ENCODE measurements at regions not wholly inside any gene's neighbourhood (a gene's known extent, or its start where the extent isn't known, plus 50 kb on each side); places are given as distances from the start of the nearest gene placed in this dataset.

DNA sequence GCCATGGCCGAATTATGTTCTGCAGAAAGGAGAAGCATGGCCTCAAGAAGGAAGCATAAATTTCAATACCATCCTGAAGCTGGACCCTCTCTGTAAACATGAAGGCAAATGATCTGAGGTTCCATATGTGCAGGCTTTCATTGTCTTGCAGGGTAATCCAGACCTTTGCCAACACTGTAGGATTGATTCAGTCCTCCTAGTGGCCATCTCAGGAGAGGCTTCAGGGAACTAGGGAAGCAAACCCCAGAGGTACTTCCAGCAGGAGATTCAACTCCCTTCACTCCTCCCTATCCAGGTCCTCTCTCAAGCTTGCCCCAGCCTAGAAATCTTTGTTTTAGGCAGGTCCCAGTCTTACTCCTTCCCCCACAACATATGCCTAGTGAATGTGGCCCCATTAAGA lies 99.3 kb upstream of the HCN1 start:
- TF ChIP-seq POLR2A (IDR thresholded peaks at IDR 0.05; ENCODE audit: low read length) (no peak), GATA1 (IDR thresholded peaks at IDR 0.05; ENCODE audit: low read depth, low read length) (no peak)
